ENCODE measurements at regions not wholly inside any gene's neighbourhood (a gene's known extent, or its start where the extent isn't known, plus 50 kb on each side); places are given as distances from the start of the nearest gene placed in this dataset.

DNA sequence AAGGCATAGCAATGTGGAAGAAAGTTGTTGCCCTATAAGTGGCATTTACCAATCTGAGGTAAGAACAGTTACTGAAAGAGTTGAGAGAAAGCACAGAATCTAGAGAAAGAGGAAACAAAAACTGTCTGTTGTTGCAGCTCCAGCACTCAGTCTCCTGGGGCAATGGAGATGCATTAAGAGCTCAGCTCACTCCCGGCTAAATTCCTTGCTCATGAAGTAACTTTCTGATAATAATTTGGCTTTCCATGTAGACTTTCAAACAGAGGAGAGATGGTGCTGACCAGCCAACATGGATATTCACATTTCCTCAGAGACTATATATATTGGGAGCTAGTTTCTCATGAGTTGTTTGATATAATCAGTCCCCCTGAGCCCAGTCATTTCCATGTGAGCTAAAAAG, 135.3 kb downstream of the GDAP2 start:
- Histone ChIP-seq H3K9ac (ENCODE audit: insufficient read depth, low read length) (no peak overlapping the region), H3K27ac (ENCODE audit: insufficient read depth, low read length) (no peak overlapping the region), H3K4me3 (replicated peaks in 1 of 4; ENCODE audit: control extremely low read depth in 1 of 4, insufficient read depth in 1 of 4, low read depth in 3 of 4, low read length in 4 of 4) (no peak overlapping the region), H2AFZ (ENCODE audit: low read length) (no peak overlapping the region), H4K20me1 (ENCODE audit: control insufficient read depth, extremely low read depth, insufficient read depth, low read length) (no peaks in the 10 kb centered on the region), H3K9me3 (ENCODE audit: control insufficient read depth, insufficient read depth, low read depth, low read length) (no peaks in the 10 kb centered on the region), H3K27me3 (ENCODE audit: control insufficient read depth, insufficient read depth, low read length) (no peaks in the 10 kb centered on the region), H3K36me3 (ENCODE audit: control insufficient read depth, insufficient read depth, low read length) (no peaks in the 10 kb centered on the region), H3K4me1 (ENCODE audit: control insufficient read depth, extremely low read depth, insufficient read depth, low read length) (peaks cover 17% of the 10 kb centered on the region), H3K79me2 (ENCODE audit: control insufficient read depth, insufficient read depth, low read length) (no peaks in the 10 kb centered on the region), H3K4me2 (ENCODE audit: extremely low read depth, insufficient read depth, low read length) (no peak overlapping the region)
- no peak for TF ChIP-seq EZH2 (IDR thresholded peaks at IDR 0.05; ENCODE audit: low read length, missing control alignments)
- TF ChIP-seq, protein P1, sequence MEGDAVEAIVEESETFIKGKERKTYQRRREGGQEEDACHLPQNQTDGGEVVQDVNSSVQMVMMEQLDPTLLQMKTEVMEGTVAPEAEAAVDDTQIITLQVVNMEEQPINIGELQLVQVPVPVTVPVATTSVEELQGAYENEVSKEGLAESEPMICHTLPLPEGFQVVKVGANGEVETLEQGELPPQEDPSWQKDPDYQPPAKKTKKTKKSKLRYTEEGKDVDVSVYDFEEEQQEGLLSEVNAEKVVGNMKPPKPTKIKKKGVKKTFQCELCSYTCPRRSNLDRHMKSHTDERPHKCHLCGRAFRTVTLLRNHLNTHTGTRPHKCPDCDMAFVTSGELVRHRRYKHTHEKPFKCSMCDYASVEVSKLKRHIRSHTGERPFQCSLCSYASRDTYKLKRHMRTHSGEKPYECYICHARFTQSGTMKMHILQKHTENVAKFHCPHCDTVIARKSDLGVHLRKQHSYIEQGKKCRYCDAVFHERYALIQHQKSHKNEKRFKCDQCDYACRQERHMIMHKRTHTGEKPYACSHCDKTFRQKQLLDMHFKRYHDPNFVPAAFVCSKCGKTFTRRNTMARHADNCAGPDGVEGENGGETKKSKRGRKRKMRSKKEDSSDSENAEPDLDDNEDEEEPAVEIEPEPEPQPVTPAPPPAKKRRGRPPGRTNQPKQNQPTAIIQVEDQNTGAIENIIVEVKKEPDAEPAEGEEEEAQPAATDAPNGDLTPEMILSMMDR (conservative IDR thresholded peaks at IDR 0.05 in 1 of 2, IDR thresholded peaks at IDR 0.05 in 1 of 2; ENCODE audit: low read depth in 1 of 2, low read length in 2 of 2) = no peak
- DNase-seq (ENCODE audit: low read depth in 2 of 2) = peak; percentile 27 to 51

DNA sequence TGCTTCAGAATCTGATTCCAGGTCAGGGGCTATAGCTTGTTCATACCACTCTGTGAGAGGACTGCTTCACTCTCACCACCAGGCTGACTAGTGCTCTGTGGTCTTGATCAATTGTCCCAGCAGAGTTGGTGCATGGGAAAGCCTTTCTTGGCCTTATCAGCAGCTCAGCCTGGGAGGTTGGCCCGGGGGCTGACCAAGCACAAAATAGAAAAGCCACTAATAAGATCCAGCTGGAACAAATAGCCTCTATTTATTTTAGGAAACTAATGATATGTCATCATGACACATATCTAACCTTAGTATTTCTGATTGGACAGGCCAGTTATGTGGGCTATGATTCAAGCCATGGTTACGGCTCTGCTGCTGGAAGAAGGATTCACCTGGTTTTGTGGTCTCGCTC, 134.2 kb downstream of the GDAP2 start:
- DNase-seq (ENCODE audit: low read depth in 2 of 2) = peak; percentile 88 to 89
- H3K4me2 ChIP-seq (ENCODE audit: extremely low read depth, insufficient read depth, low read length) = no peak overlapping the region
- no peak overlapping the region for H3K9ac ChIP-seq (ENCODE audit: insufficient read depth, low read length)
- H3K27ac ChIP-seq (ENCODE audit: insufficient read depth, low read length) = peak overlapping the region; percentile 5
- H3K4me3 ChIP-seq (replicated peaks in 1 of 4; ENCODE audit: control extremely low read depth in 1 of 4, insufficient read depth in 1 of 4, low read depth in 3 of 4, low read length in 4 of 4) = no peak overlapping the region
- H3K4me1 ChIP-seq (ENCODE audit: control insufficient read depth, extremely low read depth, insufficient read depth, low read length) = peaks cover 17% of the 10 kb centered on the region
- no peaks in the 10 kb centered on the region for H3K27me3 ChIP-seq (ENCODE audit: control insufficient read depth, insufficient read depth, low read length)
- TF ChIP-seq EZH2 (IDR thresholded peaks at IDR 0.05; ENCODE audit: low read length, missing control alignments) = no peak
- TF ChIP-seq, protein P1 (conservative IDR thresholded peaks at IDR 0.05 in 1 of 2, IDR thresholded peaks at IDR 0.05 in 1 of 2; ENCODE audit: low read depth in 1 of 2, low read length in 2 of 2) = peak; percentile 29 to 35
- no peaks in the 10 kb centered on the region for H4K20me1 ChIP-seq (ENCODE audit: control insufficient read depth, extremely low read depth, insufficient read depth, low read length)
- H2AFZ ChIP-seq (ENCODE audit: low read length) = no peak overlapping the region
- H3K9me3 ChIP-seq (ENCODE audit: control insufficient read depth, insufficient read depth, low read depth, low read length) = no peaks in the 10 kb centered on the region
- no peaks in the 10 kb centered on the region for H3K79me2 ChIP-seq (ENCODE audit: control insufficient read depth, insufficient read depth, low read length)
- H3K36me3 ChIP-seq (ENCODE audit: control insufficient read depth, insufficient read depth, low read length) = no peaks in the 10 kb centered on the region

DNA sequence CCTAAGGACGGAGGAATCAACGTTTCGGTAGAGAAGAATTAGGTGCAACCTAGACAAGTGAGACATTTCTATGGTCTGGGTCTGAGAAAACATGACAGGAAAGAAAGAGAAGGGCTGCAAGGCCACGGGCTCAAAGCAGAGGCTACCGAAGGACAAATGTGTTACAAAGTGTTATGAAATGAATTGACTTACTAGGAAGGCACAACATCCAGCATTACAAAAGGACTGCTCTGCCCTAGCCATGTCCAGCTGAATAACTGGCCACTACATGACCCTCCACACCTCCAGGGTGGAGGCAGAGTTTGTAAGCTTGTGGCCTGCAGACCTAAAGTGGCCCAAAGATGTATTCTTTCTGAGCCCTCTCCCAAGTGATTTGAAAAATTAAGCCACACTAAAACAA, 133.6 kb downstream of the GDAP2 start:
- Histone ChIP-seq H3K36me3 (ENCODE audit: control insufficient read depth, insufficient read depth, low read length) (no peaks in the 10 kb centered on the region), H2AFZ (ENCODE audit: low read length) (no peak overlapping the region), H4K20me1 (ENCODE audit: control insufficient read depth, extremely low read depth, insufficient read depth, low read length) (no peaks in the 10 kb centered on the region), H3K4me3 (replicated peaks in 1 of 4; ENCODE audit: control extremely low read depth in 1 of 4, insufficient read depth in 1 of 4, low read depth in 3 of 4, low read length in 4 of 4) (no peak overlapping the region), H3K9me3 (ENCODE audit: control insufficient read depth, insufficient read depth, low read depth, low read length) (no peaks in the 10 kb centered on the region), H3K79me2 (ENCODE audit: control insufficient read depth, insufficient read depth, low read length) (no peaks in the 10 kb centered on the region), H3K9ac (ENCODE audit: insufficient read depth, low read length) (no peak overlapping the region), H3K27ac (ENCODE audit: insufficient read depth, low read length) (peak overlapping the region; percentile 41), H3K4me2 (ENCODE audit: extremely low read depth, insufficient read depth, low read length) (no peak overlapping the region), H3K4me1 (ENCODE audit: control insufficient read depth, extremely low read depth, insufficient read depth, low read length) (peaks cover 17% of the 10 kb centered on the region), H3K27me3 (ENCODE audit: control insufficient read depth, insufficient read depth, low read length) (no peaks in the 10 kb centered on the region)
- peak in 1 of 2 donors; percentile 28 for DNase-seq (ENCODE audit: low read depth in 2 of 2)
- TF ChIP-seq, protein P1 (conservative IDR thresholded peaks at IDR 0.05 in 1 of 2, IDR thresholded peaks at IDR 0.05 in 1 of 2; ENCODE audit: low read depth in 1 of 2, low read length in 2 of 2) = no peak
- TF ChIP-seq EZH2 (IDR thresholded peaks at IDR 0.05; ENCODE audit: low read length, missing control alignments) = no peak
